ENCODE measurements at regions not wholly inside any gene's neighbourhood (a gene's known extent, or its start where the extent isn't known, plus 50 kb on each side); places are given as distances from the start of the nearest gene placed in this dataset.
"Not testable (repeated sequence)": the region's sequence is repeated elsewhere in the genome, so short reads cannot be mapped to it uniquely, and the experiment has no call there.

DNA sequence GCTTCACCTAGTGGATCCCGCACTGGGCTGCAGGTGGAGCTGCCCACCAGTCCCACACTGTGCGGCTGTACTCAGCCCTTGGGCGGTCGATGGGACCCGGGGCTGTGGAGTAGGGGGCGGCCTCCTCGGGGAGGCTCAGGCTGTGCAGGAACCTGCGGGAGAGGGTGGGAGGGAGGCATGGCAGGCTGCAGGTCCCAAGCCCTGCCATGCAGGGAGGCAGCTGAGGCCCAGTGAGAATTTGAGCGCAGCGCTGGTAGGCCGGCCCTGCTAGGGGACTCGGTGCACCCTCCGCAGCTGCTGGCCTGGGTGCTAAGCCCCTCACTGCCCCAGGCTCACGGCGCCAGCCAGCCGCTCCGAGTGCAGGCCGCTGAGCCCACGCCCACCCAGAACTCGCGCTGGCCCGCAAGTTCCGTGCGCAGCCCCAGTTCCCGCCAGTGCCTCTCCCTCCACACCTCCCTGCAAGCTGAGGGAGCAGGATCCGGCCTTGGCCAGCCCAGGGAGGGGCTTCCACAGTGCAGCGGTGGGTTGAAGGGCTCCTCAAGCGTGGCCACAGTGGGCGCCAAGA lies 1407.6 kb downstream of the EPHA7 start:
- no peak for DNase-seq

DNA sequence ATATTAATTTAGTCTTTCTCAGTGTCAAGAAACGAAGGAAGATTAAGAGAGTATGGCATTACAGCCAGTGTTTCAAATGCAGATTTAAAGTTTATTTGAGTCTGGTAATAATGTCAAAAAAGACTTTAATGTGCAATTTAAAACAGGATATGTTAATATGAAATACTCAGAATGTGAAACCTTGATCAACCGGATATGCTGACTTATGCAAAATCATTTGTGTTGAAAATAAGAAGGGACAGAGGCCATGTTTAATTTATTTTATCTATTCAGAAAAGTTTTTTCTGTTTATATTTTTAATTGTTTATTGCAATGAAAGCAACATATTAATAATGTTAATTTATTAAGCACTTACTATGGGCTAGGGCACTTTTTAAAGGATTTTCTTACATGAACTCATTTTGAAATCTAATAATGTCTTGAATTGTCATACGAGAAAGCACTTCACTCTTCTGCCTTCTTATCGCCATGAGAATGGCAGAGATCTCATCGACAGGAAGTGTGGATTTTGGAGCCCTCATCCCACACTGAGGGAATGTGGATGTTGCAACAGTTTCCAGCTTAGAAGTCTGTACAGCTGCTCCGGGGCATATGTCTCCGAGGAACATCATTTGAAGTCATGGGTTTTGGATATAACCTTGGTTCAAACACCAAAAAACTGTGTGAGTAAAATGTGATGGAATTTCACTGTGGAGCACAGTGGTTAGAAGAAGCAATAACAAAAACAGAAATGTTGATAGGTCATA lies 1410.4 kb downstream of the EPHA7 start:
- DNase-seq: no peak

DNA sequence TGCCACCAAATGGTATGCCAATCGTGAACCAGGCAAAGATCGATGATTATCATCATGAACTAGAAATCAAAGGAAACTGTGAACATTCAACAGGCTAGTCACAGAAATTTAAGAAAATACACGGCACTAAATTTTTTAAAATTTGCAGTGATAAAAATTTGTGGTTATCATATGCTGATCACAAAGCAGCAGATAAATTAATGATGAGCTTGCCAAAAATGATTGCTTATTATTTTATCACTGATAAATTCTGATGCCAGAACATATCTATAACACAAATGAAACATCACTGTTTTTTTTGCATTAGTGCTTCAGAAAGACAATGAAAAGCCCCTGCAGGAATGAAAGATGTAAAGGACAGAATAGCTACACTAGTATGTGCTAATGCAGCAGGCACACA lies 1413.2 kb upstream of the MAP3K7 start:
- no peak for DNase-seq

DNA sequence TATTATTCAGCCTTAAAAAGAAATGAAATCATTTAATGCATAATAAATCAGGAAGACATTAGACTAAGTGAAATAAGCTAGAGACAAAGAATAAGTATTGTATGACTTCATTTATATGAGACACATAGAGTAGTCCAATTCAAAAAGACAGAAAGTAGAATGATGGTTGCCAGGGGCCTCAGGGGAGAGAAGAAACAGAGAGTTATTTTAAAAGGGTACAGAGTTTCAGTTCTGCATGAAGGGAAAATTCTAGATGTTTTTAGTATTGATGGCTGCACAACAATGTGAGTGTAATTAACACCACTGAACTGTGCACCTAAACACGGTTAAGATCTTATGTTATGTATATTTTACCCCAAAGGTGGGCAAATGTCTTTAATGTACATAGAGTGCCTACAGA lies 1407.9 kb upstream of the MAP3K7 start:
- no peak for DNase-seq

DNA sequence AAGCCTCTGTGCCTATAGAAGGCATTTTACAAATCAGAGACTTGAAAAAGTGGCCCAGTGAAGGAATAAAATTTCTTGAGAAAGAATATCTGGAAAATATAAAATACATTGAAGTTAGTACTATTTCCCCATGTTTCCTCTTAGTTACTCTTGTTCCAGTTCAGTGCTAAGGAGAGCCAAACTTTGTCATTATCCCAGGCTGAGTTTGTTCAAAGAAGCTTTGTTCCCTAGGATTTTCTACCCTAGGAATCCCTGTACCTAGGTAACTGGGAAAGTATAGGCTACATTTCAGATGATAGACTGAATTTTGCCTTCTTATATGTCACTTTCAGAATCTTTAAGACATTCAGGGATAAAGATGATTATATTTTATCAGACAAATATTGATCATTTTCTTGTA lies 1395.7 kb upstream of the MAP3K7 start:
- no peak for DNase-seq

DNA sequence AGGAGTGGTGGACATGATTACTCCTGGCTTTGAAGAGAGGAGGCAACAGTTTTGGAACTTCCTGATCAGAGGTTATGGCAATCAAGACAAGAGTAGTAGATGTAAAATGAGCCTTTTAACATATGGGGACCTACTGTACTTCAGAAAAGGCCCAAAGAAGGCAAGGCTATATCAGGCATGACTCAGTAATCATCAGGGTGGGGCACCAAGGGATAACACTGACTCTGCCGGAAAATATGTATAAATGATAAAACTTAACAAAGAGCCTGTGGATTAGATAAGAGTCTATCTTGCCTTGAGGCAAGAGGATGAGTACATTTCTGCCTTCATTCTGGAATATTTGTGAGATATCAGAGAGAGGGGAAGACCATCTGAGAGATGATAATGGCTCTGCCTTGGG lies 1389.9 kb upstream of the MAP3K7 start:
- DNase-seq: no peak

DNA sequence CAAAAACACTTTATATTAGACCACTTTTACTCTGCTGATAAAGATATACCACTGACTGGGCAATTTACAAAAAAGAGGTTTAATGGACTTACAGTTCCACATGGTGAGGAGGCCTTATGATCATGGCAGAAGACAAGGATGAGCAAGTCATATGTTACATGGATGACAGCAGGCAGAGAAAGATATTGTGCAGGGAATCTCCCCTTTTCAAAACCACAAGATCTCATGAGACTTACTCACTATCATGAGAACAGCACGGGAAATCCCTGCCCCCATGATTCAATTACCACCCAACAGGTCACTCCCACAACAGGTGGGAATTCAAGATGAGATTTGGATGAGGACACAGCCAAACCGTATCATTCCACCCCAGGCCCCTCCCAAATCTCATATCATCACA lies 1383.8 kb upstream of the MAP3K7 start:
- DNase-seq: no peak

DNA sequence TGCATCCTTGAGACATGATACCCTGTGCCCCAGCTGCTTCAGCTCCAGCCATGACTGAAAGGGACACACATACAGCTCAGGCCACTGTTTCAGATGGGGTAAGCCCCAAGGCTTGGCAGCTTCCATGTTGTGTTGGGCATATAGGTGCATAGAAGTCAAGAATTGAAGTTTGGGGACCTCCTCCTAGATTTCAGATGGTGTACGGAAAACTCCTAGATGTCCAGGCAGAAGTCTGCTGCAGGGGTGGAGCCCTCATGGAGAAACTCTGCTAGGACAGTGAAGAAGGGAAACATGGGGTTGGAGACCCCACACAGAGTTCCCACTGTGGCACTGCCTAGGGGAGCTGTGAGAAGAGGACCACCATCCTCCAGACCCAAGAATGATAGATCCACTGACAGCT lies 1379.0 kb upstream of the MAP3K7 start:
- DNase-seq: no peak

DNA sequence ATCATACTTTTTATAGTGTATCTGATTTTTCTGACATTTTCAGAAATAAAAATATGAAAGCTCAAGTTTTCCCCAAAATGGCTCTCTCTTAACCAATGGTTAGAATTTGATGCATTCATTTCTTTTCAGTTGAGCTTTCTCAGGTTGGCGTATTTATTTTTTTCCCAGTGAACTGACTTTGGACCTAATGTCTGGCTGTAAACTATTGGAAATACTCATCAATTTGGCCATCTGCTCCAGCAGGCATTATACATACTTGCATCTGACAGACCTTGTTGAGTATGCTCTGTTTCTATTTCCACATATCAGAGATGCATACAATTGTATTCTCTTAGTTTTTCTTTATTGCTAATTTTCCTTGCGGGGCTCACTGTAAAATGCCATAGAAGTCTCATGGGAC lies 1374.8 kb upstream of the MAP3K7 start:
- no peak for DNase-seq

DNA sequence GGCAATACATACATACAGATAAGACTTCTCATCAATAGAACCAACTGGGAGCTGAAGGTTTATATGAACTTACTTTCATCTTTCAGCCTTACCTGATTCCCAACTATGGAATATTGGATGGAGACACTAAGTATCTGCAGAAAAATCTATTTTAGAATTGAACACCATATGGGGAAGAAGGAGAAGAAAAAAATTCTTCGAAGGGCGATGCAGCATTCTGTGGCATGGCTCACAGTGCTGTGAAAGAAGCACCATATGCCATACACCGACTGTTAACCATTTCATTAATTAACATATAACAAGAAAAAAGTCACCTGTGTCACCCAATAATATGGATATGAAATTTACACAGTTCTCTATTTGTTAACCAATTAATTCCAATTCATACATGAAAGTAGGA lies 1374.4 kb upstream of the MAP3K7 start:
- DNase-seq: no peak

DNA sequence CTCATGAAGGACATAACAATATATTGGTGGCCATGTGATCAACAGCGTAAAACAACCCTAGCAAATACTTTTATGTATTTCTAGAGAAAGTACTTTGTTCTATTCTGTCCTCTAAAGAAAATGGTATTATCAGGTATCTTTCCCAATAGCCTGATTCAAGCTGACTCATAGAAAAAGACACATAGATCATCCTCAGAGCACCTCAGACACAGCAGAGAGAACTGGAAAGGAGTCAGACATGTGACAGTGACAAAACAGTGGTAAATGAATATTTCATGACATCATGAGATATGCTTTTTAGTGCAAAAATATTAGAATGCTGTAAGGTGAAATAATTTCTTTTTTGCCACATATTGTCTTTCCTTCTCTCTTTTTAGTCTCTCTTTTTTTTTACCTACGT lies 1355.0 kb upstream of the MAP3K7 start:
- no peak for DNase-seq

DNA sequence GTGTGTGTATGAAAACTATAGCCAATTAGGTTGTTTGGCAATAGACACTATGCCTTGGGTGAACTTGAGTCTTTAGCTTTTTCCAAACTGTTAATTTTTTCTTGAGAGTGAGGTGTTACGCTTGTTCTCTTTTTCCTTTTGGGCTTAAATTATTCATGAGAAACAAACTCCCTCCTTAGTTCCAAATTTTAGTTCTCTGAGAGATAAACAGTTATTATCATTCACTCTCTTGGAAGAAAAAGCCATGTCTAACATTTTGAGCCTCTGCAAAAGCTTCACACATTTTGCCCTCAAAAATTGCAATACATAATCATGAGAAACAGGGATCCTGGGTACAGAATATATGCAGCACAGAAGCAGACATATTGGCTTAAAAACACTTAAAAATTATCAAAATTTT lies 1353.9 kb upstream of the MAP3K7 start:
- DNase-seq: no peak

DNA sequence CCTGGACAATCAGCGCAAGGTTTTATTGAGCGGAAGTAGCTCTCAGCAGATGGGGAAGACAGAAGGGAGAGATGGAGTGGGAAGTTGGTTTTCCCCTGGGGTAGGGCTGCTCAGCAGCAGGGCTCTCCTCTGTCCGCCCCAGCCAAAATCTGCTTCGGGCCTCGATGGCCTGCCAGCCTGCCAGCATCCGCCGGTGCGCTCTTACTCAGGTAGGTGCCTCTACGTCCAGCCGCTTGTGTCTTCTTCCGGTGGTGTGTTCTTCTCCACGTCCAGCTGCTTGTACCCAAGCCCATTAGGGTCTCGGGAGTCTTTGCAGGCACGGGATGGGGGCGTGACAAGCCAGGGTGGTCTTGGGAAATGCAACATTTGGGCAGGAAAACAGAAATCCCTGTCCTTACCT lies 1340.0 kb upstream of the MAP3K7 start:
- DNase-seq: no peak

DNA sequence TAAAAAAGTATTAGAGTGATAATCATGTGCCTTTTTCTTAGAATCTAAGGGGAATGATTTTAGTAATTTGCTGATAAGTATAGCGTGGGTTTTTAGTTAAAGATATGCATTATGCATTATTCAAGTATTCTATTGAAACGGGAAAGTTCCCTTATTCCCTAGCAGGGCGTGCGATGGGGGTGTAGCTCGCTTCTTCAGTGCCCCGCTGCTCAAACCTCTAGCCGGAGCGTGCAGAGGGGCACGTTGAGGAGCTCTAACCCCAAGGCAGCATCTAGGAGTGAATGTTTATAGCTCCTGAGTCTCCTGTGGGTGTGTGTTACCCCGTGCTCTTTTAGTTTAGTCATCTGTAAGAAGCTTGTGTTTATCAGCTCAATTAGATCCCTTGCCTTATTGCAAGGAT lies 1339.5 kb upstream of the MAP3K7 start:
- DNase-seq: no peak

DNA sequence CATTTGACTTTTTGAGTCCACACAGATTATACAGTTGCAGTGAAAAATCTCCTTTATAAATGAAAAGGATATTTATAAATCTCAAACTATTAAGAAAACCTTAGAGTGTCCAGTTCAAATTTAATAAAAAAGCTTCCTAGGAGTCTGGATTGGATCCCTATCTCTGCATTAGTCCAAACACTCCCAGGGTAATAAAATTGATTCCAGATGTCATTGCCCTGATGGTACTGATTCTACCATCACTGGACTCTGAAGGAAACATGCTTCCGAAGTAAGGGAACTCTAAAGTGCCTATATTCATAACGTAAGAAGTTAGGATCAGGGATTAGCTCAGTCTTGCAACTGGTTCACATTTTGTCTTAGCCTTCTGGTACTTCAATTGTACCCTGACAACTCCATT lies 1325.1 kb upstream of the MAP3K7 start:
- DNase-seq: no peak

DNA sequence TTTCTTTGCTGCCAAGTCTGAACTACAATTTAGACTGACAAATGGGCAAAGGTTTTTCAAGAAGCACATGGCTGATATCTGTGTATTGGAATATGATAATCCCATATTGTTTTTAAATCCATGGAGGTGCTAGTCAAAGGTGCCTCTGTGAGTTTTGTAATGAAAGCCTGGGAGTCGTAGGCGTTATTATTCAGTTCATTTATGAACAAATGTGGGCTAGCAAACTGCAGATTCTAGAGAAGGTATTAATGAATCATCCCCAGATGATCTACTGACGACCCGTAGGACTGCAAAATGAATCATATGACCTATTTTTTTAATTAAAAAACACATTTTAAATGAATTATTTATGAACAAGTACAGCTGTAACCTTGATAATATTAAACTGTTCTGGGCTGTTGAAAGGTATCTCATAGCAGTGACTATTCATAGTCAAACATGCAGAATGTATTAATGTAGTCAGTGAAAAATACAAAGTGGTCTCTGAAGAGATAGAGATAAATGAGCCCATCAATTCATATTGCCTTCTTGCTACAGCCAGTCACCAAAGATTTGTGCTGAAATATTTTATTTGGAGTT lies 1317.8 kb upstream of the MAP3K7 start:
- no peak for DNase-seq

DNA sequence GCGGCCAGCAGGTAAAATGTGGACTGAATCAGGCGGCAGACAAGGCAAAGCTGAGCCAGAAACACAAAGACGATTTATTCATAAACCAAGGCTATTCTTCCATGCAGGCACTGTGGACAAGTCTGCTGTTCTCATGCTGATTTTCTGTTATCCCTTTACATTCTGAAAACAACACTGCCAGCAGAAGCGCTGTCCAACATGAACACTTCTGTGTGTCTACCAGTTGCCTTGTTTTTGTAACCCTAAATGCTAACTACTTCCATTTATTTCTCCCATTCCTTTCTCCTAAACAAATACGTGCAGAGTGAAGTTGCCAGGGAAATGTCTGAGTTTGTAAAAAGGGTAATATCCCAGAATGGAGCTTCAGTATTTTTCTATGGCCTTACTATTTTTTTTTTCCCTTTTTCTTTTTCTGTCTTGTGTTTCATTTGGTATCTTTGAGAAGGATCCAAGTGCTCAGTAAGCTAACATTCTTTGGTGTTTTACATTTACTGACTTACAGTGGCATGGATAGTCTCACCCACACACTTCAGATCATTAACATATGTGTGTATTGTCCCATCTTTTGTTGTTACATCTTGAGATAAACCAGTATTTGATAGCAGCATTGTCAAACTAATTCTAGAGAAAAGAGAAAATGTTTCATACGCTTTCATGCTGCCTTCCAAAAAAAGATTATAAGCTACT lies 1308.9 kb upstream of the MAP3K7 start:
- DNase-seq: no peak

DNA sequence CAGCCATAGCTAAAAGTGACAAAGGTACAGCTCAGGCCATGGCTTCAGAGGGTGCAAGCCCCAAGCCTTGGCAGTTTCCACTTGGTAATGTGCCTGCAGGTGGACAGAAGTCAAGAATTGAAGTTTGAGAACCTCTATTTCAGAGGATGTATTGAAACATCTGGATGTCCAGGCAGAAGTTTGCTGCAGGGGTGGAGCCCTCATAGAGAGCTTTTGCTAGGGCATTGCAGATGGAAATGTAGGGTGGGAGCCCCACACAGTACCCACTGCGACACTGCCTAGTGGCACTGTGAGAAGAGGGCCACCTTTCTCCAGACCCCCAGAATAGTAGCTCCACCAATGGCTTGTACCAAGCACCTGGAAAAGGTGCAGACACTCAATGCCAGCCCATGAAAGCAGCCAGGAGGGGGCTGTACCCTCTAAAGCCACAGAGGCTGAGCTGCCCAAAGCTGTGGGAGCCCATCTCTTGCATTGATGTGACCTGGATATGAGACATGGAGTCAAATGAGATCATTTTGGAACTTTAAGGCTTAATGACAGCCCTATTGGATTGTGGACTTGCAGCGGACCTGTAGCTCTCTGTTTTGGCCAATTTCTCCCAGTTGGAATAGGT lies 1299.4 kb upstream of the MAP3K7 start:
- no peak for DNase-seq

DNA sequence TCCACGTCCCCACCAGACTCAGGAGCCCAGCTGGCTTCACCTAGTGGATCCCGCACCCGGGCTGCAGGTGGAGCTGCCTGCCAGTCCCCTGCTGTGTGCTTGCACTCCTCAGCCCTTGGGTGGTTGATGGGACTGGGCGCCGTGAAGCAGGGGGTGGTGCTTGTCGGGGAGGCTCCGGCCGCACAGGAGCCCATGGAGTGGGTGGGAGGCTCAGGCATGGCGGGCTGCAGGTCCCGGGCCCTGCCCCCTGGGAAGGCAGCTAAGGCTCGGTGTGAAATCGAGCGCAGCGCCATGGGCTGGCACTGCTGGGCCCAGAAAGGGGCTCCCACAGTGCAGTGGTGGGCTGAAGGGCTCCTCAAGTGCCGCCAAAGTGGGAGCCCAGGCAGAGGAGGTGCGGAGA lies 1294.9 kb upstream of the MAP3K7 start:
- not testable (repeated sequence) for DNase-seq

DNA sequence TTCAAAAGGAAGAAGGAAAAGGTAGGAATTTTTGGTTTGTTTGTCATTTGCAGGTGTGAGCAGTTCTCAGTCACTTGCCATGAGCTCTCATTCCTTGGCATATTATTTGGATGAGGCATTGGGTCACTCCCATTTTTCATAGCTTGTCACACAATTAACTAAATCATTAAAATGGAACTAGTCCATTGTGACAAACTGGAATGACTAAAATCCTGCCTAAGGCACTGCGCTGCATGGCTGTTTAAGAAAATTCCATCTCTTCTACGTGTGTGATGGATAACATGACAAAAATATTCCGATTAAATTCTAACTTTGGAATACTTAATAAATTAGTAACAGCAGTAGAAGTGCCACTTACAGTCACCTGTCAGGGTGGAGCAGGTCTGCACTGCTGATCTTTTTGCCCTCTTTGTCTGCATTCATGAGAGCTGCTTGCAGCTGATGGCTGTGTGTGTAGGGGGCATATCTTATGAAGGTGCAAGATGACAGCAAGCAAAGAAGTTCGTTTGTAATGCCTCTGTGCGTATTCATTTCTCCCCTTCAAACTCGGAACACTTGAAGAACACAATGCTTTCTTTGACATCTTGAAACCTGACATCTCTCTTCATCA lies 1292.6 kb upstream of the MAP3K7 start:
- no peak for DNase-seq

DNA sequence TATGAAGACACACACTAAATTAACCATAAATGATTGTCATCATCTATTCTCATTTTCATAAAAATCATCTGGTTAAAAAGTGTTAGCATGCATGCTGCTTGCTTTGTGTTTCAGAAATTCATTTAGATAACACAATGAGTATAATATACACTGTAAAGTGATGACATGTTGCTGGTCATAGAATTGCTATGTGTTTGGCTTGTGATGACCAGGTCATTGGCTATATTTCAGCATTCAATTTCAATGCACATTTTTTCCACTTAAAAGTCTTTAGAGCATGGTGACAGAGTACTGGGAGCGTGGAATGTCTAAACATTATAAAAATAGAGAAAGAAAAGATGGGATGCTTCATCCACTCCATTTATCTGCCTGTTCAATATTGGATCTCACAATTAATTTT lies 1291.1 kb upstream of the MAP3K7 start:
- DNase-seq: no peak

DNA sequence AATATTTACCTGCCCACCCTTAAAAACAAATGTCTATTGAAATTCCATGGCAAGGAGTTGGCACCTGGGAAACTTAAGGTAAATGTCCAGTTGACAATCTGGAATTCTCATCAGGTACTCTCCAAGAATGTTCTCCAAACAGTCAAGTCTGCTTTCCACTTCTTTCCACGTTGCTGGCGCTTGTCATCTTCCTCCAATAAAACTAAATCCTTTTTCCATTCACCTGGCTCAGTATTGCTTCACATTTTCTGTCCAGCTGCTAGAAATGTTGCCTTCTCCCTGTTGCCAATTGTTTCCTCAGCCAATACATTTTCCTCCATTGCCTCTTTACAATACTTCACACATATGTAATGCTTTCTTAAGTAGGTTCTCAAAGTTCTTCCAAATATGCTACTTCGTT lies 1288.1 kb upstream of the MAP3K7 start:
- no peak for DNase-seq

DNA sequence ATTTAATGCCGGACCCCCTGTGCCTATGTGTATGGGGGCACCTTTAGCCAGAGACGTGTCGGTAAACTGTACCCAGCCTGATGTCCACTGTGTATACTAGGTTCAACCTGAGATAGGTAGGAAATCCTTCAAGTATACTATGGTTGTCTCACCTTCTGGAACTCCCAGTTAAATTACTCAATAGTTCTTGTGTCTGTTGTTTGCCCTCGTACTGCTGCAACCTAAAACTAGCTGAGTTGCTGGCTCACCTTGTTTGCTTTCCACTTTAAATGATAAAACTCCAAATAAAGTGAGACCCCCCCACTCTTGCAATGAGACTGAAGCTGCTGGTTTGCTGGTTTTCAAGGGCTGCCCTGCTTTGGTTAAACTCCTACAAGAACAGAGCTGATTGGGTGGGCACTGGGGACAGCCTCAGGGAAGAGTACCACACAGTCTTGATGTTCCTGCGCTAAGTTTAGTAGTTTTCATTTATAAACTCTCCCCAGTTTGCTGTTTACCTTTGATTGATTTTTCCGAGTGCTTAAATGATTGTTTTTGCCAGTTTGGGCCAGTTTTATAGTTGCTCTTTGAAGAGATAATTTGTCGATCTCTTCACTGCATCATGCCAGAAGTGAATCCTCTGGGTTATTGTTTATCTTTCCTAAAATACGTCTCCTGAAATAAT lies 1281.8 kb upstream of the MAP3K7 start:
- DNase-seq: no peak

Data from NCI-H510A treated with DMSO at 0.1 percent for 48 hours (cell line).